GM12892 (cell line): ENCODE measurements at regions not wholly inside any gene's neighbourhood (a gene's known extent, or its start where the extent isn't known, plus 50 kb on each side); places are given as distances from the start of the nearest gene placed in this dataset.

Experiments
- POLR2A ChIP-seq: IDR thresholded peaks from 2 replicates; pipeline ENCODE4 v1.6.1; 2011; ENCODE audit warnings: low read depth, low read length, control low read depth
- POLR2AphosphoS5 ChIP-seq: IDR thresholded peaks from 2 replicates; pipeline ENCODE4 v1.6.1; 2011; ENCODE audit warnings: low read depth, low read length, control low read depth
- TAF1 ChIP-seq: IDR thresholded peaks from 2 replicates; pipeline ENCODE4 v1.6.1; 2011; ENCODE audit warnings: low read depth, mild to moderate bottlenecking, control low read depth, low read length, borderline replicate concordance

DNA sequence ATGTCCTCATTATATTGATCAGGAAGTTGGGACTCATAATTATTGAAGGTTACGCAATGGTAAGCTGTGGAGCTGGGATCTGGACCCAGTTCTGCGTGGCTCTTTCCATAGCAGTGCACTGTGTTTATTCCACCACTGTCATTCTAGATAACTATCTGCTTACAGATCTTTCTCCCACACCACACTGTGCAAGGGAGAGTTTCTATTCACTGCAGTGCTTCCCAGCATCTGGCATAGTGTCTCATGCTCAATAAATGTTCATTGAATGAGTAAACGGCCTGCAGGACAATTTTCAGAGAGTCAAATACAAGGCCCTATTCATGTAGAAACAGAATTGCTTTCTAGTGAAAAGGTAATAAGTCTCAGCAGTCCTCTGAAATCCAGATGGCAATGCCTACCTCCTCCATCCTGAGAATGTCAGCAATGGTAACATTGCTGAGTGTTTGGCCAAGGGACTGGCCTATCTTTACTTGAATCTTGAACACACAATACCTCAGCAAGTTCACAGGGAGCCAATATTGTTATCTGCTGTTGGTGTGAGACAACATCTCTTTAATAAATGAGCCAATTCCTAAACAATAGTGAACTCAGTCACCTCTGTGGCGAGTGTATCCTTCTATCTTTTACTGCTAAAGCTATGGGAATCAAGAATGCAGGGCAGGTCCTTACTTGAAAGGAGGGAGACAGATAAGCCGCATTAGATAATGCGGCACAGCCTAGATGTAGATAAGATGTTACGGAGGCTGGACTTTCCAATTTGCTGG lies 332.4 kb upstream of the PRICKLE1 start:
- TF ChIP-seq TAF1 = no peak
- no peak for TF ChIP-seq POLR2A
- TF ChIP-seq POLR2AphosphoS5 = no peak
